Liver (tissue), 8 donors: ENCODE measurements at regions not wholly inside any gene's neighbourhood (a gene's known extent, or its start where the extent isn't known, plus 50 kb on each side); places are given as distances from the start of the nearest gene placed in this dataset.

Source experiments
- DNase-seq: peaks from one replicate; pipeline ENCODE4 v3.0.0-alpha.2; 2017; ENCODE audit warnings: low spot score
- H3K27ac ChIP-seq, 2 donors: one replicate each; pipeline ENCODE4 v1.7.0; 2013; ENCODE audit warnings: inconsistent platforms in 2 of 2, low read length in 2 of 2, control low read depth in 1 of 2, low read depth in 1 of 2, mild to moderate bottlenecking in 1 of 2
- H3K27me3 ChIP-seq, 4 donors: one replicate each; pipeline versions ENCODE4 v1.6.1 to v1.7.0; 2013; ENCODE audit warnings: low read length in 3 of 4, inconsistent platforms in 1 of 4, mild to moderate bottlenecking in 1 of 4, moderate library complexity in 1 of 4; ENCODE audit not compliant: control insufficient read depth in 4 of 4, insufficient read depth in 4 of 4
- H3K36me3 ChIP-seq, 4 donors: one replicate each; pipeline versions ENCODE4 v1.6.1 to v1.7.0; 2013; ENCODE audit warnings: low read length in 3 of 4, mild to moderate bottlenecking in 3 of 4, low read depth in 1 of 4, moderate library complexity in 1 of 4; ENCODE audit not compliant: control insufficient read depth in 4 of 4, insufficient read depth in 3 of 4
- H3K4me1 ChIP-seq, 4 donors: one replicate each; pipeline versions ENCODE4 v1.6.1 to v1.7.0; 2013; ENCODE audit warnings: low read length in 3 of 4, mild to moderate bottlenecking in 3 of 4, moderate library complexity in 1 of 4; ENCODE audit not compliant: control insufficient read depth in 4 of 4, insufficient read depth in 4 of 4
- H3K4me3 ChIP-seq, 3 donors: one replicate each; pipeline versions ENCODE4 v1.6.1 to v1.7.0; 2013; ENCODE audit warnings: low read length in 3 of 3, control low read depth in 1 of 3, low read depth in 1 of 3, mild to moderate bottlenecking in 1 of 3
- H3K9ac ChIP-seq, 2 donors: one replicate each; pipeline ENCODE4 v1.7.0; 2013; ENCODE audit warnings: low read length in 2 of 2, mild to moderate bottlenecking in 2 of 2, moderate library complexity in 2 of 2, control low read depth in 1 of 2, low read depth in 1 of 2
- H3K9me3 ChIP-seq, 4 donors: one replicate each; pipeline versions ENCODE4 v1.6.1 to v1.7.0; 2013; ENCODE audit warnings: low read length in 3 of 4; ENCODE audit not compliant: control insufficient read depth in 4 of 4
- ATF3 ChIP-seq: IDR thresholded peaks from 2 replicates; pipeline ENCODE4 v1.6.1; 2016; ENCODE audit warnings: antibody characterized with exemption
- CTCF ChIP-seq: fragments of 150-350 bp; IDR thresholded peaks from 2 replicates; pipeline ENCODE4 v1.5.1; 2017; ENCODE audit warnings: improper control_type of control experiment, low read depth, low read length; ENCODE audit not compliant: missing input control
- EGR1 ChIP-seq, 2 donors: IDR thresholded peaks; 2 replicates each; pipeline ENCODE4 v1.6.1; 2016 to 2018; ENCODE audit warnings: antibody characterized with exemption in 2 of 2, low read depth in 2 of 2
- FOXA1 ChIP-seq: IDR thresholded peaks from 2 replicates; pipeline ENCODE4 v1.6.1; 2016; ENCODE audit warnings: antibody characterized with exemption
- GABPA ChIP-seq, 2 donors: IDR thresholded peaks in 1 of 2; conservative IDR thresholded peaks in 1 of 2; 2 replicates each; pipeline ENCODE4 v1.6.1; 2016; ENCODE audit warnings: antibody characterized with exemption in 2 of 2, mild to moderate bottlenecking in 1 of 2, moderate library complexity in 1 of 2
- HNF4A ChIP-seq, 2 donors: conservative IDR thresholded peaks; 2 replicates each; pipeline ENCODE4 v1.6.1; 2016; ENCODE audit warnings: antibody characterized with exemption in 2 of 2, mild to moderate bottlenecking in 2 of 2
- HNF4G ChIP-seq: IDR thresholded peaks from 2 replicates; pipeline ENCODE4 v1.6.1; 2016; ENCODE audit warnings: antibody characterized with exemption
- JUND ChIP-seq, 2 donors: IDR thresholded peaks; 2 replicates each; pipeline ENCODE4 v1.6.1; 2016; ENCODE audit warnings: antibody characterized with exemption in 2 of 2
- NR2F2 ChIP-seq: IDR thresholded peaks from 2 replicates; pipeline ENCODE4 v1.6.1; 2016; ENCODE audit warnings: antibody characterized with exemption
- RAD21 ChIP-seq, 2 donors: IDR thresholded peaks; 2 replicates each; pipeline ENCODE4 v1.6.1; 2016; ENCODE audit warnings: antibody characterized with exemption in 2 of 2, mild to moderate bottlenecking in 2 of 2
- REST ChIP-seq: IDR thresholded peaks from 2 replicates; pipeline ENCODE4 v1.6.1; 2016; ENCODE audit warnings: antibody characterized with exemption, mild to moderate bottlenecking
- RXRA ChIP-seq, 2 donors: IDR thresholded peaks; 2 replicates each; pipeline ENCODE4 v1.6.1; 2017 to 2018; ENCODE audit warnings: antibody characterized with exemption in 2 of 2, mild to moderate bottlenecking in 1 of 2
- TAF1 ChIP-seq: conservative IDR thresholded peaks from 2 replicates; pipeline ENCODE4 v1.6.1; 2016; ENCODE audit warnings: antibody characterized with exemption, mild to moderate bottlenecking
- WGBS: extraction: QIAGEN DNeasy Blood & Tissue Kit; methylation state at CpG from one replicate; pipeline ENCODE4 v1.1.7; 2013; 5-methylcytosine and 5-hydroxymethylcytosine counted together
- TF ChIP-seq, protein P1 (sequence below): IDR thresholded peaks from 2 replicates; pipeline ENCODE4 v1.6.1; 2016; ENCODE audit warnings: antibody characterized with exemption
- donor health status: healthy.
- donor health status: healthy.
- donor health status: healthy.
- donor health status: healthy.
- donor health status: healthy.

DNA sequence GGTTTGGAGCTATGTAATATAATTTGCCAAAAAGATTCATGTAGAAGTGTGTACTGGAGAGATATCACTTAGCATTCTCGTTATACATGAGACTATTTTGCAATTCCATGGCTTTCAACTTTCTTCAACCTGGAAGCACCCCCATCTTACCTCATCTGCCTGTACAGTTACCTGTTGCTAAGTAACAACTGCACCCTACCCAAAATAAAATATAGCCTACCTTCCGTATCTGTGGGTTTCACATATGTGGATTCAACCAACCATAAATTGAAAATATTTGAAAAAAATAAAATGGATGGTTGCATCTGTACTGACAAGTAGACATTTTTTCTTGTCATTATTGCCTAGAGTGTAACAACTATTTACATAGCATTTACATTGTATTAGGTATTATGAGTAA is 278.3 kb downstream of the PPP1R2C start (continued):
- TF ChIP-seq ATF3 (no peak), GABPA (IDR thresholded peaks at IDR 0.05 in 1 of 2, conservative IDR thresholded peaks at IDR 0.05 in 1 of 2) (no peak), JUND (IDR thresholded peaks at IDR 0.05) (no peak)

DNA sequence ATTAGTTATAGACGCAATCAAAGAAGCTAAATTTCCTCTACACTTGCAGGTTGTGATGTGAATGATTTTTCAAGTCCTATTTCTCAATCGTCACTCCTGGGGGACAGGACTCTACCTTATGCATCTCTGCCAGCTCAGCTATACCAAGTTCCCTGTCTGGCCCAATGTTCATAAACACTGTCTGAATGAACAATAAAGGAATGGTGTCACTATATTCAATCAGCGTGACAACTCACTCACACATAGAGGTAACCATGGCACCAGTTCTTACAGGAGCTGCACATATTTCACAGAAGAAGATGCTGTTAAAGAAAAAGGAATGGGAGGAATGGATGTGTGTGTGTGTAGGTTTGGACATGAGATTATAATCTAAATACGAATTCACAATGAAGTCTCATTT is 280.6 kb downstream of the PPP1R2C start:
- Histone ChIP-seq H3K4me1 (no peaks in the 10 kb centered on the region), H3K9me3 (no peaks in the 10 kb centered on the region), H3K27ac (no peak overlapping the region), H3K27me3 (no peaks in the 10 kb centered on the region), H3K36me3 (no peaks in the 10 kb centered on the region), H3K9ac (no peak overlapping the region), H3K4me3 (no peak overlapping the region)
- TF ChIP-seq NR2F2 (no peak), HNF4A (conservative IDR thresholded peaks at IDR 0.05) (no peak), REST (no peak)
- 89% methylated on average over 4 of the region's 4 CpGs for WGBS
- DNase-seq, result no peak

GRCh38 chrX:42496239-42496638 is 281.7 kb downstream of the PPP1R2C start:
- Histone ChIP-seq H3K36me3 (no peaks in the 10 kb centered on the region), H3K4me3 (no peak overlapping the region), H3K9ac (no peak overlapping the region), H3K4me1 (no peaks in the 10 kb centered on the region), H3K27me3 (no peaks in the 10 kb centered on the region), H3K9me3 (peaks cover 0 to 2% (median 0%) of the 10 kb centered on the region in 4 donors), H3K27ac (no peak overlapping the region)
- TF ChIP-seq HNF4G, result no peak
- no peak for TF ChIP-seq RAD21 (IDR thresholded peaks at IDR 0.05)
- TF ChIP-seq EGR1 (IDR thresholded peaks at IDR 0.05; ENCODE audit: low read depth in 2 of 2), result no peak
- no peak for TF ChIP-seq TAF1
- no peak for TF ChIP-seq RXRA (IDR thresholded peaks at IDR 0.05)
- TF ChIP-seq CTCF, result no peak
- no peak for DNase-seq

- TF ChIP-seq, protein P1, sequence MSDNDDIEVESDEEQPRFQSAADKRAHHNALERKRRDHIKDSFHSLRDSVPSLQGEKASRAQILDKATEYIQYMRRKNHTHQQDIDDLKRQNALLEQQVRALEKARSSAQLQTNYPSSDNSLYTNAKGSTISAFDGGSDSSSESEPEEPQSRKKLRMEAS, result no peak
- TF ChIP-seq FOXA1 (no peak), GABPA (IDR thresholded peaks at IDR 0.05 in 1 of 2, conservative IDR thresholded peaks at IDR 0.05 in 1 of 2) (no peak), JUND (IDR thresholded peaks at IDR 0.05) (no peak), TAF1 (no peak), RAD21 (IDR thresholded peaks at IDR 0.05) (no peak), REST (no peak), HNF4A (conservative IDR thresholded peaks at IDR 0.05) (no peak), RXRA (IDR thresholded peaks at IDR 0.05) (no peak), EGR1 (IDR thresholded peaks at IDR 0.05; ENCODE audit: low read depth in 2 of 2) (no peak)
- WGBS, result 91% methylated on average over 7 of the region's 7 CpGs
- Histone ChIP-seq H3K4me1 (no peaks in the 10 kb centered on the region), H3K4me3 (no peak overlapping the region), H3K27ac (no peak overlapping the region), H3K36me3 (no peaks in the 10 kb centered on the region), H3K27me3 (no peaks in the 10 kb centered on the region), H3K9ac (no peak overlapping the region), H3K9me3 (peaks cover 0 to 2% (median 0%) of the 10 kb centered on the region in 4 donors)
- DNase-seq, result no peak
Measured at GRCh38 chrX:42495139-42495538, 282.8 kb downstream of the PPP1R2C start.
